CD4-positive, alpha-beta T cell (primary cell): ENCODE measurements at regions not wholly inside any gene's neighbourhood (a gene's known extent, or its start where the extent isn't known, plus 50 kb on each side); places are given as distances from the start of the nearest gene placed in this dataset.

ENCODE experiments used
- ATAC-seq: fragments of 200-7000 bp; cut with Tn5 transposase; one replicate; pipeline ENCODE4 v1.10.0; 2022; ENCODE audit warnings: mild to moderate bottlenecking; ENCODE audit not compliant: poor library complexity
- CTCF ChIA-PET: fragments of 350-600 bp; sonication (Branson Sonifier 250); formaldehyde crosslinking; loops from one replicate; lab custom pipeline; 2021; ENCODE audit warnings: antibody characterized with exemption, inconsistent platforms; lab: Charles Lee
- POLR2A ChIA-PET: fragments of 350-600 bp; sonication (Branson Sonifier 250); formaldehyde crosslinking; loops from one replicate; lab custom pipeline; 2021; ENCODE audit warnings: antibody characterized with exemption, inconsistent platforms; lab: Charles Lee
- DNase-seq, 14 experiments: peaks; one replicate each; pipeline ENCODE4 v3.0.0-alpha.2; 2013 to 2020; ENCODE audit warnings: mixed read lengths in 2 of 14
- H3K27ac ChIP-seq, 2 donors: one replicate each; pipeline versions ENCODE4 v1.5.1 to v1.7.0; 2013; ENCODE audit warnings: low read length in 2 of 2, low read depth in 1 of 2, mild to moderate bottlenecking in 1 of 2
- H3K27me3 ChIP-seq, 2 experiments: 1 replicate in 1 of 2; 2 replicates in 1 of 2; pipeline versions ENCODE4 v1.6.1 to v1.7.0; 2013; ENCODE audit warnings: low read length in 2 of 2, control low read depth in 1 of 2, mild to moderate bottlenecking in 1 of 2, moderate library complexity in 1 of 2; ENCODE audit not compliant: insufficient read depth in 2 of 2, control insufficient read depth in 1 of 2
- H3K36me3 ChIP-seq: one replicate; pipeline ENCODE4 v1.6.1; 2013; ENCODE audit warnings: low read length, control low read depth; ENCODE audit not compliant: insufficient read depth
- H3K4me1 ChIP-seq: one replicate; pipeline ENCODE4 v1.6.1; 2013; ENCODE audit warnings: low read length, control low read depth; ENCODE audit not compliant: insufficient read depth
- H3K4me3 ChIP-seq: one replicate; pipeline ENCODE4 v1.5.1; 2013; ENCODE audit warnings: mild to moderate bottlenecking, low read length, moderate library complexity
- H3K9me3 ChIP-seq, 2 experiments: 1 replicate in 1 of 2; 2 replicates in 1 of 2; pipeline versions ENCODE4 v1.6.1 to v1.7.0; 2013; ENCODE audit warnings: low read length in 2 of 2, mild to moderate bottlenecking in 2 of 2, control low read depth in 1 of 2, moderate library complexity in 1 of 2; ENCODE audit not compliant: control insufficient read depth in 1 of 2, insufficient read depth in 1 of 2
- H3K27ac Mint-ChIP-seq: one replicate; pipeline ENCODE4 v1.8.0; 2020; ENCODE audit warnings: mixed read lengths
- H3K27me3 Mint-ChIP-seq: one replicate; pipeline ENCODE4 v1.8.0; 2021; ENCODE audit warnings: mixed read lengths
- H3K36me3 Mint-ChIP-seq: one replicate; pipeline ENCODE4 v1.8.0; 2021; ENCODE audit warnings: low read depth, mixed read lengths
- H3K4me1 Mint-ChIP-seq: one replicate; pipeline ENCODE4 v1.8.0; 2021; ENCODE audit warnings: low read depth, mixed read lengths
- H3K4me3 Mint-ChIP-seq: one replicate; pipeline ENCODE4 v1.8.0; 2020; ENCODE audit warnings: mild to moderate bottlenecking, mixed read lengths
- H3K9me3 Mint-ChIP-seq: one replicate; pipeline ENCODE4 v1.8.0; 2020; ENCODE audit warnings: mixed read lengths
- CTCF ChIP-seq: fragments of 200-600 bp; IDR thresholded peaks from one replicate; pipeline ENCODE4 v1.8.0; 2022; ENCODE audit warnings: antibody characterized with exemption, mild to moderate bottlenecking
- intact Hi-C, 2 experiments: fragments of 100-400 bp; cut with DNase I in 1 of 2; cut with micrococcal nuclease in 1 of 2; formaldehyde crosslinking; loops; one replicate each; pipeline versions ENCODE4 v1.15.1 to v1.9.0; 2023 to 2025; cut with DNase I, micrococcal nuclease

- DNase-seq (no peak), ATAC-seq (no peak)
- H3K27ac Mint-ChIP-seq, result no peak overlapping the region
- intact Hi-C loops, result no loop called here
- Histone ChIP-seq H3K4me3 (no peak overlapping the region), H3K27ac (no peak overlapping the region), H3K9me3 (no peaks in the 10 kb centered on the region), H3K36me3 (no peaks in the 10 kb centered on the region), H3K27me3 (no peaks in the 10 kb centered on the region), H3K4me1 (no peaks in the 10 kb centered on the region)
- ChIA-PET CTCF (no interaction called here), POLR2A (no interaction called here)
- no peaks in the 10 kb centered on the region for H3K36me3 Mint-ChIP-seq
- no peak for TF ChIP-seq CTCF
- no peaks in the 10 kb centered on the region for H3K27me3 Mint-ChIP-seq
- no peaks in the 10 kb centered on the region for H3K4me1 Mint-ChIP-seq
- no peaks in the 10 kb centered on the region for H3K9me3 Mint-ChIP-seq
- H3K4me3 Mint-ChIP-seq, result no peak overlapping the region
Measured at GRCh38 chr2:144015655-144016245, 504.2 kb downstream of the ZEB2 start.

- Histone ChIP-seq H3K27ac (no peak overlapping the region), H3K9me3 (no peaks in the 10 kb centered on the region), H3K4me3 (no peak overlapping the region), H3K27me3 (no peaks in the 10 kb centered on the region), H3K4me1 (no peaks in the 10 kb centered on the region), H3K36me3 (no peaks in the 10 kb centered on the region)
- no peak for ATAC-seq
- H3K36me3 Mint-ChIP-seq, result no peaks in the 10 kb centered on the region
- H3K9me3 Mint-ChIP-seq, result no peaks in the 10 kb centered on the region
- H3K27me3 Mint-ChIP-seq, result no peaks in the 10 kb centered on the region
- DNase-seq, result no peak
- no peak for TF ChIP-seq CTCF
- intact Hi-C loops, result no loop called here
- H3K27ac Mint-ChIP-seq, result no peak overlapping the region
- ChIA-PET POLR2A (no interaction called here), CTCF (no interaction called here)
- H3K4me3 Mint-ChIP-seq, result no peak overlapping the region
- H3K4me1 Mint-ChIP-seq, result no peaks in the 10 kb centered on the region
Measured at GRCh38 chr2:144015036-144015435, 504.9 kb downstream of the ZEB2 start.

- DNase-seq (no peak), ATAC-seq (no peak)
- Mint-ChIP-seq H3K4me3 (no peak overlapping the region), H3K36me3 (no peaks in the 10 kb centered on the region), H3K9me3 (no peaks in the 10 kb centered on the region), H3K4me1 (no peaks in the 10 kb centered on the region), H3K27me3 (no peaks in the 10 kb centered on the region), H3K27ac (no peak overlapping the region)
- Histone ChIP-seq H3K27me3 (no peaks in the 10 kb centered on the region), H3K9me3 (no peaks in the 10 kb centered on the region), H3K27ac (no peak overlapping the region), H3K4me1 (no peaks in the 10 kb centered on the region), H3K4me3 (no peak overlapping the region), H3K36me3 (no peaks in the 10 kb centered on the region)
- ChIA-PET POLR2A (no interaction called here), CTCF (no interaction called here)
- TF ChIP-seq CTCF, result no peak
- intact Hi-C loops, result no loop called here
Measured at GRCh38 chr2:144014103-144014502, 505.8 kb downstream of the ZEB2 start.
